ENCODE measurements at regions not wholly inside any gene's neighbourhood (a gene's known extent, or its start where the extent isn't known, plus 50 kb on each side); places are given as distances from the start of the nearest gene placed in this dataset.

DNA sequence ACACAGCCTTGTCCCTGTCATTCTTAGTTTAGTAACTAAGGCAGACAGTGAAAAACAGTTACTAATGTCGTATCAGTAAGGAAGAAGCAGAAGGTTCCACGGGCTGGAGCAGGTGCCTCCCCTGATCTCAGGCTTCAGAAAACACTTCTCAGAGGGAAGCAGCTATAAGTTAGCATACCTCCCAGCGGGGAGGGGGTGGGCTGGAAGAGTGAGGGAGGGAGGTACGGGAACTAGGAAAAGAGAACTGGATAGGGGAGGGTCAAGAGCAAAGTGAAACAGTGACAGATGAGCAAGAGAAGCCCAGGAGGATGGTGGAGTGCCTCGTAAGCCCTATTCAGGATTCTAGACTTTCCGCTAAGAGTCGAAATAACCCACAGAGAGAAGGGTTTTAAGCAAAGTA, 186.3 kb upstream of the XYLT1 start:
- Histone ChIP-seq H3K9me2 (replicated peaks; ENCODE audit: control insufficient read depth, low read length) (no peaks in the 10 kb centered on the region), H3K4me2 (ENCODE audit: low read length) (no peak overlapping the region), H3K9me3 (ENCODE audit: control insufficient read depth, insufficient read depth, low read length) (no peaks in the 10 kb centered on the region), H3K79me2 (ENCODE audit: control insufficient read depth, low read length) (no peaks in the 10 kb centered on the region), H4K20me1 (ENCODE audit: control insufficient read depth, insufficient read depth, low read depth, low read length) (no peaks in the 10 kb centered on the region), H3K27ac (ENCODE audit: low read depth, low read length) (no peak overlapping the region), H3K4me1 (ENCODE audit: control insufficient read depth, low read length) (no peaks in the 10 kb centered on the region), H3K4me3 (ENCODE audit: low read length) (no peak overlapping the region), H3K36me3 (ENCODE audit: control insufficient read depth, low read length) (no peaks in the 10 kb centered on the region), H3F3A (ENCODE audit: control insufficient read depth, insufficient read depth) (no peaks in the 10 kb centered on the region), H3K27me3 (ENCODE audit: control insufficient read depth, low read length) (peaks cover 12% of the 10 kb centered on the region)
- no peak for TF ChIP-seq EZH2phosphoT487 (IDR thresholded peaks at IDR 0.05; ENCODE audit: borderline replicate concordance, low read length)
- TF ChIP-seq, protein P1, sequence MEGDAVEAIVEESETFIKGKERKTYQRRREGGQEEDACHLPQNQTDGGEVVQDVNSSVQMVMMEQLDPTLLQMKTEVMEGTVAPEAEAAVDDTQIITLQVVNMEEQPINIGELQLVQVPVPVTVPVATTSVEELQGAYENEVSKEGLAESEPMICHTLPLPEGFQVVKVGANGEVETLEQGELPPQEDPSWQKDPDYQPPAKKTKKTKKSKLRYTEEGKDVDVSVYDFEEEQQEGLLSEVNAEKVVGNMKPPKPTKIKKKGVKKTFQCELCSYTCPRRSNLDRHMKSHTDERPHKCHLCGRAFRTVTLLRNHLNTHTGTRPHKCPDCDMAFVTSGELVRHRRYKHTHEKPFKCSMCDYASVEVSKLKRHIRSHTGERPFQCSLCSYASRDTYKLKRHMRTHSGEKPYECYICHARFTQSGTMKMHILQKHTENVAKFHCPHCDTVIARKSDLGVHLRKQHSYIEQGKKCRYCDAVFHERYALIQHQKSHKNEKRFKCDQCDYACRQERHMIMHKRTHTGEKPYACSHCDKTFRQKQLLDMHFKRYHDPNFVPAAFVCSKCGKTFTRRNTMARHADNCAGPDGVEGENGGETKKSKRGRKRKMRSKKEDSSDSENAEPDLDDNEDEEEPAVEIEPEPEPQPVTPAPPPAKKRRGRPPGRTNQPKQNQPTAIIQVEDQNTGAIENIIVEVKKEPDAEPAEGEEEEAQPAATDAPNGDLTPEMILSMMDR (IDR thresholded peaks at IDR 0.05; ENCODE audit: low read depth, low read length, poor library complexity, severe bottlenecking), result no peak

DNA sequence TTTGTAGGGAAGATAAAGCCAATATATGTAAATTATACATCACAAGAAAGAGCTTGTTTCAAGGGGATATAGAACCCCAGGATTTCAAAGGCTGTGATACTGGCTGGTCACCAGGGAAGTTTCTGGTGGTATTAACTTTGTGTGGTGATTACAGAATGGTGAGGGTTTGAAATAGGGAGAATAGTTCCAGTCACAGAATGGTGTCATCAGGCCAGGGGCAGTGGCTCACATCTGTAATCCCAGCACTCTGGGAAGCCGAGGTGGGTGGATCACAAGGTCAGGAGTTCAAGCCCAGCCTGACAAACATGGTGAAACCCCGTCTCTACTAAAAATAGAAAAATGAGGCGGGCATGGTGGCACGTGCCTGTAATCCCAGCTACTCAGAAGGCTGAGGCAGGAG, 183.8 kb upstream of the XYLT1 start:
- Histone ChIP-seq H3K79me2 (ENCODE audit: control insufficient read depth, low read length) (no peaks in the 10 kb centered on the region), H3K27me3 (ENCODE audit: control insufficient read depth, low read length) (peaks cover 12% of the 10 kb centered on the region), H3K27ac (ENCODE audit: low read depth, low read length) (no peak overlapping the region), H3K36me3 (ENCODE audit: control insufficient read depth, low read length) (no peaks in the 10 kb centered on the region), H3K4me1 (ENCODE audit: control insufficient read depth, low read length) (no peaks in the 10 kb centered on the region), H3K9me3 (ENCODE audit: control insufficient read depth, insufficient read depth, low read length) (no peaks in the 10 kb centered on the region), H3K4me3 (ENCODE audit: low read length) (no peak overlapping the region), H3K4me2 (ENCODE audit: low read length) (no peak overlapping the region), H4K20me1 (ENCODE audit: control insufficient read depth, insufficient read depth, low read depth, low read length) (no peaks in the 10 kb centered on the region), H3K9me2 (replicated peaks; ENCODE audit: control insufficient read depth, low read length) (no peaks in the 10 kb centered on the region), H3F3A (ENCODE audit: control insufficient read depth, insufficient read depth) (no peaks in the 10 kb centered on the region)
- no peak for TF ChIP-seq EZH2phosphoT487 (IDR thresholded peaks at IDR 0.05; ENCODE audit: borderline replicate concordance, low read length)
- TF ChIP-seq, protein P1 (IDR thresholded peaks at IDR 0.05; ENCODE audit: low read depth, low read length, poor library complexity, severe bottlenecking), result no peak

DNA sequence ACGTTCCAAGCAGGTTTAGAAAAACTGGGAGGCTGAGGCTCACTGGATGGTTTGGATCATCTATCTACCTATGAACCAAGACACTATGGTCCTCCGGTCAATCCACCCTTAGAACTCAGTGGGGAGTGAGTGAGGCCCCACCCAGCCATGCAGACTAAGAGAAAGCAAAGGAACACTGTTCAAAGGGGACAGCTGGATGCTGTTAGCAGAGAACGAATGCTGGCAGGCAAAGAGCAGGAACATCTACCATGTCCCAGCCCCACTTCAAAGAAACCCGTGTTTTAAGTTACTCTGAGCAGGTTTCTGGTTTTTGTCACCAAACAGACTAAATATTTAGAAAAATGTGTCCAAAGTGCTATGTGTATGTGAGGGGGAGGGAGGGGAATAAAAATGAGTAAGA, 183.4 kb upstream of the XYLT1 start:
- Histone ChIP-seq H3K36me3 (ENCODE audit: control insufficient read depth, low read length) (no peaks in the 10 kb centered on the region), H3K4me1 (ENCODE audit: control insufficient read depth, low read length) (no peaks in the 10 kb centered on the region), H3K4me3 (ENCODE audit: low read length) (no peak overlapping the region), H3K4me2 (ENCODE audit: low read length) (no peak overlapping the region), H3K79me2 (ENCODE audit: control insufficient read depth, low read length) (no peaks in the 10 kb centered on the region), H3K27me3 (ENCODE audit: control insufficient read depth, low read length) (peaks cover 12% of the 10 kb centered on the region), H3F3A (ENCODE audit: control insufficient read depth, insufficient read depth) (no peaks in the 10 kb centered on the region), H3K27ac (ENCODE audit: low read depth, low read length) (no peak overlapping the region), H3K9me2 (replicated peaks; ENCODE audit: control insufficient read depth, low read length) (no peaks in the 10 kb centered on the region), H4K20me1 (ENCODE audit: control insufficient read depth, insufficient read depth, low read depth, low read length) (no peaks in the 10 kb centered on the region), H3K9me3 (ENCODE audit: control insufficient read depth, insufficient read depth, low read length) (no peaks in the 10 kb centered on the region)
- TF ChIP-seq EZH2phosphoT487 (IDR thresholded peaks at IDR 0.05; ENCODE audit: borderline replicate concordance, low read length), result no peak

DNA sequence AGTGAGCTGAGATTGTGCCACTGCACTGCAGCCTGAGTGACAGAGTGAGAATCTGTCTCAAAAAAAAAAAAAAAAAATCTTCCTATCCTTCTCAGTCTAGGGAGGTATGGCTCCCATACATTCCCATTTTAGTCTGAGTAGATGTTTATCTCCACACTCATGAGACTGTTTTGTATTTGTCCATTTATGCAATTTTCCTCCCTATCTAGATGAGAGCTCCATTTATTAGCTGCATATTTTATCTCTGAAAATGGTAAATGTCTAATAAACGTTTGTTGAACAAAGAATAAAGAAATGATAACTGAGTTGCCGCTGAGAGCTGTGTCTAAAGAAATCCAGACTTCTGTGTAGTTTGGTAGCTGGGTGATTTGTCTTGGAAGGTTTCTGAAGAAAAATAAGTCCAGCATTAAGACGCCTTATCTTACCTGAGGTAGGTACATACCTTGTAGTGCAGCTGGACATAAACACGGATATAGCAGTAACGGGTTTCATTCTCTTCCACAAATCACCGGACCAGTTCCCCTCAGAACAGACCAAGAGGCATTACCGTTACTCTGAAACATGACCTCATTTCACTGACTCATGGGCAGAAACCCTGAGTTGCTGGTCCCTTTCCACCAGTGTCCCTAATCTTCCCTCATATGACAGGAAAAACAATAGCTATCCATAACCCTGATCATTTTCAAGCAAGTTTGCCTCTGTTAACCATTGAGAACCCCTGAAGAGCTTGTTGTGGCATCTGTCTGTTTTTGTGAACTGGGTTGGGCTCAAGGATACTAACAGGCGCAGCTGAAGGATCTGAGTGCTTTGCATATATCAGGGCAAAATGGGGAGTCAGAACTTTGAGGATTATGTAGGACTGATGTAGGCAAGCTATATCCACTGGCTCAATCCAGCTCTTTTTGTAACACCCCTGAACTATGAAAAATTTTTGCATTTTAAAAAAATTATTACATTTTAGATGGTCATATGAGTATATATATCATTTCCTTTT, 177.4 kb upstream of the XYLT1 start:
- Histone ChIP-seq H3K79me2 (ENCODE audit: control insufficient read depth, low read length) (no peaks in the 10 kb centered on the region), H3K27me3 (ENCODE audit: control insufficient read depth, low read length) (no peaks in the 10 kb centered on the region), H3K9me3 (ENCODE audit: control insufficient read depth, insufficient read depth, low read length) (no peaks in the 10 kb centered on the region), H3K27ac (ENCODE audit: low read depth, low read length) (no peak overlapping the region), H3F3A (ENCODE audit: control insufficient read depth, insufficient read depth) (no peaks in the 10 kb centered on the region), H3K4me2 (ENCODE audit: low read length) (no peak overlapping the region), H3K4me1 (ENCODE audit: control insufficient read depth, low read length) (no peaks in the 10 kb centered on the region), H3K4me3 (ENCODE audit: low read length) (no peak overlapping the region), H4K20me1 (ENCODE audit: control insufficient read depth, insufficient read depth, low read depth, low read length) (no peaks in the 10 kb centered on the region), H3K9me2 (replicated peaks; ENCODE audit: control insufficient read depth, low read length) (no peaks in the 10 kb centered on the region), H3K36me3 (ENCODE audit: control insufficient read depth, low read length) (no peaks in the 10 kb centered on the region)
- TF ChIP-seq, protein P1 (IDR thresholded peaks at IDR 0.05; ENCODE audit: low read depth, low read length, poor library complexity, severe bottlenecking), result no peak
- TF ChIP-seq EZH2phosphoT487 (IDR thresholded peaks at IDR 0.05; ENCODE audit: borderline replicate concordance, low read length), result no peak
